ENCODE measurements at regions not wholly inside any gene's neighbourhood (a gene's known extent, or its start where the extent isn't known, plus 50 kb on each side); places are given as distances from the start of the nearest gene placed in this dataset.

DNA sequence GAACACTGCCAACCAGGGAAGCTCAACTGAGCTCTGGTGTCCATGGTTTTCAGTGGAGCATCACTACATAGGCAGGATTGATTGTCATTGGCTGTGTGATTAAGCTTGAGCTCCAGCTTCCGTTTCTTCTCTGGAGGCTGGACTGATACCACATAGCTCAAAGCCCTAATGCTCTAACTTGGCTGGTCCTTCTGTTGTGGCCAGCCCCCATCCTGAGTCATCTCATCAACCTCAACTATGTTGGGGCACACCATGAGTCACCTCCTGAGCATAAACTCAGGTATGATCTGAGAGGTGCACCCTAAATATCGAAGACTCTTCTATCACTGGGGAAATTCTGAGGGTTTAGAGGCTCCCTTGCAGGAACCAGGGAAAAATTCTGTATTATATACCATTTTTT, 114.5 kb upstream of the INHBA start:
- H3K4me1 Mint-ChIP-seq: peaks cover 21% of the 10 kb centered on the region
- TF ChIP-seq, protein P1, sequence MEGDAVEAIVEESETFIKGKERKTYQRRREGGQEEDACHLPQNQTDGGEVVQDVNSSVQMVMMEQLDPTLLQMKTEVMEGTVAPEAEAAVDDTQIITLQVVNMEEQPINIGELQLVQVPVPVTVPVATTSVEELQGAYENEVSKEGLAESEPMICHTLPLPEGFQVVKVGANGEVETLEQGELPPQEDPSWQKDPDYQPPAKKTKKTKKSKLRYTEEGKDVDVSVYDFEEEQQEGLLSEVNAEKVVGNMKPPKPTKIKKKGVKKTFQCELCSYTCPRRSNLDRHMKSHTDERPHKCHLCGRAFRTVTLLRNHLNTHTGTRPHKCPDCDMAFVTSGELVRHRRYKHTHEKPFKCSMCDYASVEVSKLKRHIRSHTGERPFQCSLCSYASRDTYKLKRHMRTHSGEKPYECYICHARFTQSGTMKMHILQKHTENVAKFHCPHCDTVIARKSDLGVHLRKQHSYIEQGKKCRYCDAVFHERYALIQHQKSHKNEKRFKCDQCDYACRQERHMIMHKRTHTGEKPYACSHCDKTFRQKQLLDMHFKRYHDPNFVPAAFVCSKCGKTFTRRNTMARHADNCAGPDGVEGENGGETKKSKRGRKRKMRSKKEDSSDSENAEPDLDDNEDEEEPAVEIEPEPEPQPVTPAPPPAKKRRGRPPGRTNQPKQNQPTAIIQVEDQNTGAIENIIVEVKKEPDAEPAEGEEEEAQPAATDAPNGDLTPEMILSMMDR (IDR thresholded peaks at IDR 0.05): no peak
- Histone ChIP-seq H2AFZ (ENCODE audit: insufficient read depth, low read depth, low read length, poor library complexity, severe bottlenecking) (peak overlapping the region; percentile 6), H3K79me2 (ENCODE audit: insufficient read depth, low read length) (no peaks in the 10 kb centered on the region), H3K4me2 (replicated peaks; ENCODE audit: extremely low read depth, low read length, poor library complexity, severe bottlenecking) (no peak overlapping the region), H3K9me3 (replicated peaks in 1 of 2; ENCODE audit: control insufficient read depth in 1 of 2, insufficient read depth in 1 of 2, low read length in 2 of 2) (no peaks in the 10 kb centered on the region), H4K20me1 (ENCODE audit: insufficient read depth, low read length) (no peaks in the 10 kb centered on the region), H3K9ac (ENCODE audit: insufficient read depth, low read length, poor library complexity, severe bottlenecking) (no peak overlapping the region), H3K27me3 (ENCODE audit: control insufficient read depth in 2 of 2, insufficient read depth in 2 of 2, low read length in 2 of 2) (no peaks in the 10 kb centered on the region), H3K36me3 (replicated peaks in 1 of 2; ENCODE audit: control insufficient read depth in 1 of 2, insufficient read depth in 2 of 2, low read length in 2 of 2) (no peaks in the 10 kb centered on the region), H3K27ac (ENCODE audit: low read depth in 1 of 2, low read length in 2 of 2) (no peak overlapping the region), H3K4me1 (ENCODE audit: control insufficient read depth in 1 of 2, insufficient read depth in 2 of 2, low read length in 2 of 2) (peaks cover 3 to 5% of the 10 kb centered on the region in 2 donors), H3K4me3 (replicated peaks in 1 of 3; ENCODE audit: low read depth in 2 of 3, low read length in 3 of 3) (no peak overlapping the region)
- WGBS (ENCODE audit: insufficient coverage): 60% methylated on average over 1 of the region's 2 CpGs
- H3K36me3 Mint-ChIP-seq: peaks cover 0 to 1% of the 10 kb centered on the region in 2 donors
- H3K27me3 Mint-ChIP-seq (ENCODE audit: low read depth in 3 of 3): peaks cover under 1 to 5% (median 4%) of the 10 kb centered on the region in 3 donors
- no peak overlapping the region for H3K27ac Mint-ChIP-seq
- peak in 1 of 3 donors; percentile 31 for DNase-seq
- no peak overlapping the region for H3K4me3 Mint-ChIP-seq
- intact Hi-C loops (cut with micrococcal nuclease): no loop called here
- peaks cover 0 to 15% (median 2%) of the 10 kb centered on the region in 7 donors for H3K9me3 Mint-ChIP-seq

DNA sequence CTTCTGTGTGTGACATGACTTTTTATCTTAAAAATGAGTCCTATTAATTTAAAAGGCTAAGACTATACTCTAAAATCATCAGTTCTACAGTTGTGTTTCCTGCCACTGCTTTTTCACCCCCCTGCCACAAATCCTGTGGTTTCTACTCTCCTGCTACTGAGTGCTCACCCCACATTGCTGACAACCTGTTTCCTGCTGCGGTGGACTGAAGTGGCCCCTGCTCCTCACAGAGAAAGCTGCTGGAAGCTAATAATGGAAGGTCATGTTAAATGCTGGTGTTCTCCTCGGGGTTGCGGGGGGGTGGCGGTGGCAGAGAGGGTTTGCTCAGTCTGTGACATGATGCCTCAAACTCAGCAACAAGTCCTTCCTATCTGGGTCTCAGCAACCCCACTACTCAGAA, 113.2 kb upstream of the INHBA start:
- Histone ChIP-seq H3K4me2 (replicated peaks; ENCODE audit: extremely low read depth, low read length, poor library complexity, severe bottlenecking) (no peak overlapping the region), H3K4me1 (ENCODE audit: control insufficient read depth in 1 of 2, insufficient read depth in 2 of 2, low read length in 2 of 2) (peaks cover 3 to 5% of the 10 kb centered on the region in 2 donors)
- no peak overlapping the region for H3K4me3 Mint-ChIP-seq

More for the DNA sequence above, 113.2 kb upstream of the INHBA start:
- no peak overlapping the region for H3K27ac ChIP-seq (ENCODE audit: low read depth in 1 of 2, low read length in 2 of 2)
- Mint-ChIP-seq H3K27ac (peak overlapping the region in 2 of 7 donors; percentile 4 to 21), H3K36me3 (peaks cover 0 to 1% of the 10 kb centered on the region in 2 donors), H3K4me1 (peaks cover 24% of the 10 kb centered on the region), H3K9me3 (peaks cover 0 to 11% (median 0%) of the 10 kb centered on the region in 7 donors), H3K27me3 (ENCODE audit: low read depth in 3 of 3) (peaks cover 2 to 5% (median 4%) of the 10 kb centered on the region in 3 donors)
- H3K9ac ChIP-seq (ENCODE audit: insufficient read depth, low read length, poor library complexity, severe bottlenecking): no peak overlapping the region
- TF ChIP-seq, protein P1 (IDR thresholded peaks at IDR 0.05): no peak
- H2AFZ ChIP-seq (ENCODE audit: insufficient read depth, low read depth, low read length, poor library complexity, severe bottlenecking): no peak overlapping the region
- no peak for DNase-seq
- H3K36me3 ChIP-seq (replicated peaks in 1 of 2; ENCODE audit: control insufficient read depth in 1 of 2, insufficient read depth in 2 of 2, low read length in 2 of 2): no peaks in the 10 kb centered on the region
- intact Hi-C loops (cut with micrococcal nuclease): no loop called here
- no peak overlapping the region for H3K4me3 ChIP-seq (replicated peaks in 1 of 3; ENCODE audit: low read depth in 2 of 3, low read length in 3 of 3)
- H3K9me3 ChIP-seq (replicated peaks in 1 of 2; ENCODE audit: control insufficient read depth in 1 of 2, insufficient read depth in 1 of 2, low read length in 2 of 2): no peaks in the 10 kb centered on the region
- no peaks in the 10 kb centered on the region for H3K79me2 ChIP-seq (ENCODE audit: insufficient read depth, low read length)
- H4K20me1 ChIP-seq (ENCODE audit: insufficient read depth, low read length): no peaks in the 10 kb centered on the region
- WGBS (ENCODE audit: insufficient coverage): no CpG with 5 or more reads among the region's 4 CpGs
- no peaks in the 10 kb centered on the region for H3K27me3 ChIP-seq (ENCODE audit: control insufficient read depth in 2 of 2, insufficient read depth in 2 of 2, low read length in 2 of 2)

Measured in CD14-positive monocyte (primary cell).